PC-9 (cell line): ENCODE measurements at regions not wholly inside any gene's neighbourhood (a gene's known extent, or its start where the extent isn't known, plus 50 kb on each side); places are given as distances from the start of the nearest gene placed in this dataset.

Experiments
- BruUV-seq: library from RNA; stranded (reverse); fragments of 400-500 nt; replicated peaks from 2 replicates; lab custom pipeline; 2021; lab: Mats Ljungman, UMichigan
- CTCF ChIA-PET: fragments of 300-600 bp; sonication (Branson Sonifier 250); formaldehyde crosslinking; loops from one replicate; lab custom pipeline; 2022; ENCODE audit warnings: antibody characterized with exemption; lab: Charles Lee
- POLR2A ChIA-PET: fragments of 300-600 bp; sonication (Branson Sonifier 250); formaldehyde crosslinking; loops from one replicate; lab custom pipeline; 2022; ENCODE audit warnings: antibody characterized with exemption; ENCODE audit not compliant: unreplicated experiment; lab: Charles Lee
- DNase-seq, 2 experiments: peaks; one replicate each; pipeline versions ENCODE4 v3.0.0 to v3.0.0-alpha.2; 2015 to 2022; ENCODE audit warnings: mixed read lengths in 1 of 2
- H2AFZ ChIP-seq: fragments of 200-600 bp; sonication (generic); 2 replicates; pipeline ENCODE4 v1.8.1; 2017; ENCODE audit warnings: antibody characterized with exemption
- H3F3A ChIP-seq: fragments of 200-600 bp; sonication (generic); 2 replicates; pipeline ENCODE4 v1.8.1; 2017; ENCODE audit warnings: antibody characterized with exemption, mild to moderate bottlenecking, low read depth; ENCODE audit not compliant: insufficient read depth
- H3K27ac ChIP-seq: fragments of 200-600 bp; sonication (generic); 2 replicates; pipeline ENCODE4 v1.6.1; 2016; ENCODE audit warnings: mixed run types
- H3K27me3 ChIP-seq: fragments of 200-600 bp; sonication (generic); 2 replicates; pipeline ENCODE4 v1.6.1; 2016; ENCODE audit warnings: low read depth, mixed run types; ENCODE audit not compliant: insufficient read depth
- H3K36me3 ChIP-seq: fragments of 200-600 bp; sonication (generic); 2 replicates; pipeline ENCODE4 v1.6.1; 2016; ENCODE audit warnings: low read depth, mixed run types
- H3K4me1 ChIP-seq: fragments of 200-600 bp; sonication (generic); replicated peaks from 2 replicates; pipeline ENCODE4 v1.6.1; 2016; ENCODE audit warnings: mixed run types; ENCODE audit not compliant: insufficient read depth
- H3K4me2 ChIP-seq: fragments of 200-600 bp; sonication (generic); 2 replicates; pipeline ENCODE4 v1.6.1; 2017; ENCODE audit warnings: mixed run types
- H3K4me3 ChIP-seq: fragments of 200-600 bp; sonication (generic); 2 replicates; pipeline ENCODE4 v1.6.1; 2016; ENCODE audit warnings: mixed run types
- H3K79me2 ChIP-seq: fragments of 200-600 bp; sonication (generic); 2 replicates; pipeline ENCODE4 v1.6.1; 2017; ENCODE audit warnings: low read depth, mixed run types
- H3K9me2 ChIP-seq: fragments of 200-600 bp; sonication (generic); 2 replicates; pipeline ENCODE4 v1.8.1; 2017; ENCODE audit warnings: mild to moderate bottlenecking; ENCODE audit not compliant: insufficient read depth
- H3K9me3 ChIP-seq: fragments of 200-600 bp; sonication (generic); 2 replicates; pipeline ENCODE4 v1.8.1; 2016; ENCODE audit warnings: low read depth; ENCODE audit not compliant: insufficient read depth
- H4K20me1 ChIP-seq: fragments of 200-600 bp; sonication (generic); 2 replicates; pipeline ENCODE4 v1.8.1; 2017; ENCODE audit not compliant: insufficient read depth
- CTCF ChIP-seq: fragments of 200-600 bp; sonication (generic); conservative IDR thresholded peaks from 2 replicates; pipeline ENCODE4 v1.6.1; 2017; ENCODE audit warnings: mixed run types, antibody characterized with exemption, mild to moderate bottlenecking, moderate library complexity
- EZH2 ChIP-seq: fragments of 200-600 bp; sonication (generic); IDR thresholded peaks from 2 replicates; pipeline ENCODE4 v1.8.0; 2017; ENCODE audit warnings: antibody characterized with exemption, low read depth
- intact Hi-C: fragments of 100-400 bp; cut with micrococcal nuclease; formaldehyde crosslinking; loops from one replicate; pipeline ENCODE4 v1.10.0; 2022; ENCODE audit not compliant: unreplicated experiment

GRCh38 chr7:131035088-131035770 is 292.4 kb upstream of the MKLN1 start:
- no peak for TF ChIP-seq EZH2
- TF ChIP-seq CTCF = no peak
- Histone ChIP-seq H3K27me3 (no peaks in the 10 kb centered on the region), H3K4me2 (no peak overlapping the region), H4K20me1 (peaks cover 66% of the 10 kb centered on the region), H3K9me3 (no peaks in the 10 kb centered on the region), H3K9me2 (no peaks in the 10 kb centered on the region), H3F3A (peaks cover 28% of the 10 kb centered on the region; the same call in 1 of the 2 replicates), H3K4me3 (no peak overlapping the region), H3K79me2 (peaks cover 94% of the 10 kb centered on the region), H3K4me1 (no peaks in the 10 kb centered on the region; the same call in none of the 2 replicates), H3K36me3 (peaks cover 12% of the 10 kb centered on the region), H2AFZ (no peak overlapping the region), H3K27ac (no peak overlapping the region)
- ChIA-PET POLR2A (no interaction called here), CTCF (no interaction called here)
- no TSS peak for BruUV-seq
- no peak for DNase-seq
- intact Hi-C loops = no loop called here

GRCh38 chr7:131038153-131038552 is 289.5 kb upstream of the MKLN1 start:
- intact Hi-C loops = no loop called here

GRCh38 chr7:131039355-131039762 is 288.3 kb upstream of the MKLN1 start:
- Histone ChIP-seq H3K4me2 (no peak overlapping the region), H3K4me3 (no peak overlapping the region), H3K9me3 (no peaks in the 10 kb centered on the region), H3K27me3 (no peaks in the 10 kb centered on the region), H3K79me2 (peaks cover 82% of the 10 kb centered on the region), H3K9me2 (no peaks in the 10 kb centered on the region), H3K36me3 (peaks cover 5% of the 10 kb centered on the region), H4K20me1 (peaks cover 60% of the 10 kb centered on the region), H2AFZ (no peak overlapping the region), H3K4me1 (no peaks in the 10 kb centered on the region; the same call in none of the 2 replicates), H3K27ac (0 out of 2 replicates have a peak overlapping the region, but pooled peaks have one; percentile 5), H3F3A (peaks cover 55% of the 10 kb centered on the region; the same call in 1 of the 2 replicates)
- POLR2A ChIA-PET = no interaction called here
- no TSS peak for BruUV-seq
- intact Hi-C loops = no loop called here
- CTCF ChIA-PET = interaction anchor here (0.8 to 1.7 kb wide), 3 partner anchors 23 to 60 kb away, joined by 3 to 12 read pairs (median 3); no protein-coding TSS in a partner anchor
- DNase-seq = no peak
- TF ChIP-seq EZH2 = no peak
- no peak for TF ChIP-seq CTCF

More at GRCh38 chr7:131038153-131038552, 289.5 kb upstream of the MKLN1 start:
- Histone ChIP-seq H3K4me3 (no peak overlapping the region), H3K36me3 (peaks cover 12% of the 10 kb centered on the region), H3K4me1 (no peaks in the 10 kb centered on the region; the same call in none of the 2 replicates), H3F3A (peaks cover 52% of the 10 kb centered on the region; the same call in 1 of the 2 replicates), H3K27ac (no peak overlapping the region), H3K4me2 (no peak overlapping the region), H3K9me2 (no peaks in the 10 kb centered on the region), H3K27me3 (no peaks in the 10 kb centered on the region), H4K20me1 (peaks cover 62% of the 10 kb centered on the region), H2AFZ (no peak overlapping the region), H3K79me2 (peaks cover 92% of the 10 kb centered on the region), H3K9me3 (no peaks in the 10 kb centered on the region)
- POLR2A ChIA-PET = interaction anchor here (0.6 kb wide), 1 partner anchor 143 kb away, joined by 3 read pairs; no protein-coding TSS in a partner anchor
- TF ChIP-seq CTCF = no peak
- no peak for TF ChIP-seq EZH2
- CTCF ChIA-PET = interaction anchor here (0.6 kb wide), 1 partner anchor 142 kb away, joined by 5 read pairs; no protein-coding TSS in a partner anchor
- DNase-seq = no peak
- BruUV-seq = no TSS peak
